K562 (cell line): ENCODE measurements at regions not wholly inside any gene's neighbourhood (a gene's known extent, or its start where the extent isn't known, plus 50 kb on each side); places are given as distances from the start of the nearest gene placed in this dataset.
A peak's percentile ranks its signal among the peaks of the same experiment; 100 is the strongest.

Source experiments
- ATF7 ChIP-seq: fragments of 450-650 bp; IDR thresholded peaks from 2 replicates; pipeline ENCODE4 v1.7.1; 2014; ENCODE audit warnings: mild to moderate bottlenecking, moderate library complexity
- CBFA2T3 ChIP-seq: fragments of 450-650 bp; IDR thresholded peaks from 2 replicates; pipeline ENCODE4 v1.6.1; 2017
- CC2D1A ChIP-seq: fragments of 450-650 bp; IDR thresholded peaks from 2 replicates; pipeline ENCODE4 v1.6.1; 2017; ENCODE audit warnings: mild to moderate bottlenecking
- CREB3 ChIP-seq: fragments of 450-650 bp; conservative IDR thresholded peaks from 2 replicates; pipeline ENCODE4 v1.6.1; 2016; ENCODE audit warnings: missing genetic modification characterization, low read depth, mild to moderate bottlenecking, missing compliant biosample characterization, moderate library complexity
- DEAF1 ChIP-seq: fragments of 450-650 bp; formaldehyde crosslinking; IDR thresholded peaks from 2 replicates; pipeline ENCODE4 v1.4.0; 2020; ENCODE audit warnings: mild to moderate bottlenecking, moderate library complexity
- GATAD2A ChIP-seq: fragments of 450-650 bp; IDR thresholded peaks from 2 replicates; pipeline ENCODE4 v1.6.1; 2017
- HINFP ChIP-seq: fragments of 450-650 bp; conservative IDR thresholded peaks from 2 replicates; pipeline ENCODE4 v1.6.1; 2016; ENCODE audit warnings: missing genetic modification characterization, low read depth, mild to moderate bottlenecking, control low read depth, missing compliant biosample characterization
- MXD1 ChIP-seq: fragments of 250-450 bp; sonication (Bioruptor Pico); IDR thresholded peaks from 2 replicates; pipeline ENCODE4 v1.8.0; 2021; ENCODE audit warnings: borderline replicate concordance, mild to moderate bottlenecking, moderate library complexity; ENCODE audit not compliant: poor library complexity, severe bottlenecking
- MYBL2 ChIP-seq, 2 experiments: fragments of 450-650 bp in 1 of 2; sonication (generic) in 1 of 2; formaldehyde crosslinking in 1 of 2; IDR thresholded peaks; 2 replicates each; pipeline versions ENCODE4 v1.6.1 to v1.8.1; 2017 to 2022; ENCODE audit warnings: borderline replicate concordance in 1 of 2, inconsistent platforms in 1 of 2, low read depth in 1 of 2, mild to moderate bottlenecking in 1 of 2, missing genetic modification reagents in 1 of 2, moderate library complexity in 1 of 2
- NR2C2 ChIP-seq, 2 experiments: fragments of 200-800 bp in 1 of 2; sonication (Bioruptor generic) in 1 of 2; sonication (generic) in 1 of 2; formaldehyde crosslinking in 1 of 2; IDR thresholded peaks; 2 replicates each; pipeline versions ENCODE4 v1.6.1 to v1.8.0; 2016 to 2022; ENCODE audit warnings: mild to moderate bottlenecking in 1 of 2, missing compliant biosample characterization in 1 of 2, missing genetic modification characterization in 1 of 2, missing genetic modification reagents in 1 of 2
- NR3C1 ChIP-seq: sonication (generic); formaldehyde crosslinking; IDR thresholded peaks from 2 replicates; pipeline ENCODE4 v1.8.1; 2022; ENCODE audit warnings: missing genetic modification reagents
- RBM14 ChIP-seq: fragments of 200-400 bp; formaldehyde crosslinking; IDR thresholded peaks from 2 replicates; pipeline ENCODE4 v1.6.1; 2018; ENCODE audit warnings: low read depth, mild to moderate bottlenecking, low read length, moderate library complexity, borderline replicate concordance; ENCODE audit not compliant: insufficient read depth
- SP2 ChIP-seq: IDR thresholded peaks from 2 replicates; pipeline ENCODE4 v1.6.1; 2011; ENCODE audit warnings: mild to moderate bottlenecking, low read depth, low read length, moderate library complexity; ENCODE audit not compliant: poor library complexity, severe bottlenecking; ENCODE audit errors: extremely low read depth
- STAT5B ChIP-seq: fragments of 250-450 bp; sonication (Bioruptor Pico); IDR thresholded peaks from 2 replicates; pipeline ENCODE4 v1.8.0; 2021; ENCODE audit warnings: mild to moderate bottlenecking, inconsistent platforms
- TAF15 ChIP-seq: fragments of 200-400 bp; formaldehyde crosslinking; IDR thresholded peaks from 2 replicates; pipeline ENCODE4 v1.6.1; 2017; ENCODE audit warnings: mild to moderate bottlenecking, low read depth, low read length, moderate library complexity
- TCF15 ChIP-seq: fragments of 250-450 bp; sonication (Bioruptor Pico); IDR thresholded peaks from 2 replicates; pipeline ENCODE4 v1.8.0; 2022; ENCODE audit warnings: moderate library complexity, mild to moderate bottlenecking, inconsistent platforms
- ZNF174 ChIP-seq: fragments of 250-450 bp; sonication (Bioruptor Pico); IDR thresholded peaks from 2 replicates; pipeline ENCODE4 v1.4.0; 2020; ENCODE audit warnings: mild to moderate bottlenecking
- TF ChIP-seq, protein P1 (sequence below): sonication (generic); formaldehyde crosslinking; IDR thresholded peaks from 2 replicates; pipeline ENCODE4 v1.8.0; 2022; ENCODE audit warnings: mild to moderate bottlenecking, missing genetic modification reagents
- TF ChIP-seq, protein P2 (sequence below): sonication (generic); formaldehyde crosslinking; IDR thresholded peaks from 2 replicates; pipeline ENCODE4 v1.4.0; 2020; ENCODE audit warnings: mild to moderate bottlenecking, missing genetic modification reagents

DNA sequence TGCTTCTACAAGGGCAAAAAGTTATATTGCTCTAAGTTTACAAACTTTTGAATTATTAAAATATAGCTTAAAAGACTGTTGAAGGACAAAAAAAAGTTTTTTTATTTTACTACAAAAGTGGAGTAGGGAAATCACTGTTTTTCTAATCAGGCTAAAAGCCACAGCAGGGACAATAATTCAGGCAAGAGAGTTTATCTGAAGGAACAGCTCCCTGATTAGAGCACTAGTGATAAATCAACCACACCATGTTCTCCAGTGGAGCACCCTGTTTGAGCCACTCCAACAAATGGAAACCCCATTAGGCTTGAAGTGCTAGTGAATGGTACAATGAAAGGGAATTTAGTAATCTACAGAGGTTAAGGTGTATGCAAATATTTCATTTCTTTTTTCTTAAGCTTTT is 357.1 kb downstream of the SEMA3D start (continued):
- TF ChIP-seq, protein P1, sequence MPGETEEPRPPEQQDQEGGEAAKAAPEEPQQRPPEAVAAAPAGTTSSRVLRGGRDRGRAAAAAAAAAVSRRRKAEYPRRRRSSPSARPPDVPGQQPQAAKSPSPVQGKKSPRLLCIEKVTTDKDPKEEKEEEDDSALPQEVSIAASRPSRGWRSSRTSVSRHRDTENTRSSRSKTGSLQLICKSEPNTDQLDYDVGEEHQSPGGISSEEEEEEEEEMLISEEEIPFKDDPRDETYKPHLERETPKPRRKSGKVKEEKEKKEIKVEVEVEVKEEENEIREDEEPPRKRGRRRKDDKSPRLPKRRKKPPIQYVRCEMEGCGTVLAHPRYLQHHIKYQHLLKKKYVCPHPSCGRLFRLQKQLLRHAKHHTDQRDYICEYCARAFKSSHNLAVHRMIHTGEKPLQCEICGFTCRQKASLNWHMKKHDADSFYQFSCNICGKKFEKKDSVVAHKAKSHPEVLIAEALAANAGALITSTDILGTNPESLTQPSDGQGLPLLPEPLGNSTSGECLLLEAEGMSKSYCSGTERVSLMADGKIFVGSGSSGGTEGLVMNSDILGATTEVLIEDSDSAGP (CRISPR knock-in tag) = no peak
- TF ChIP-seq ZNF174 (no peak), MYBL2 (IDR thresholded peaks at IDR 0.05; ENCODE audit: low read depth) (no peak), MYBL2 (CRISPR knock-in tag; IDR thresholded peaks at IDR 0.05; ENCODE audit: borderline replicate concordance) (no peak), CREB3 (tag) (no peak), NR2C2 (CRISPR knock-in tag; IDR thresholded peaks at IDR 0.05) (no peak), NR2C2 (tag; IDR thresholded peaks at IDR 0.05) (no peak), CBFA2T3 (peak; percentile 90), TCF15 (CRISPR knock-in tag) (no peak), TAF15 (no peak), RBM14 (no peak), ATF7 (no peak), GATAD2A (no peak), MXD1 (CRISPR knock-in tag) (no peak), CC2D1A (no peak), HINFP (tag) (no peak), SP2 (no peak), NR3C1 (no peak), STAT5B (CRISPR knock-in tag) (no peak), DEAF1 (CRISPR knock-in tag) (no peak)
- TF ChIP-seq, protein P2, sequence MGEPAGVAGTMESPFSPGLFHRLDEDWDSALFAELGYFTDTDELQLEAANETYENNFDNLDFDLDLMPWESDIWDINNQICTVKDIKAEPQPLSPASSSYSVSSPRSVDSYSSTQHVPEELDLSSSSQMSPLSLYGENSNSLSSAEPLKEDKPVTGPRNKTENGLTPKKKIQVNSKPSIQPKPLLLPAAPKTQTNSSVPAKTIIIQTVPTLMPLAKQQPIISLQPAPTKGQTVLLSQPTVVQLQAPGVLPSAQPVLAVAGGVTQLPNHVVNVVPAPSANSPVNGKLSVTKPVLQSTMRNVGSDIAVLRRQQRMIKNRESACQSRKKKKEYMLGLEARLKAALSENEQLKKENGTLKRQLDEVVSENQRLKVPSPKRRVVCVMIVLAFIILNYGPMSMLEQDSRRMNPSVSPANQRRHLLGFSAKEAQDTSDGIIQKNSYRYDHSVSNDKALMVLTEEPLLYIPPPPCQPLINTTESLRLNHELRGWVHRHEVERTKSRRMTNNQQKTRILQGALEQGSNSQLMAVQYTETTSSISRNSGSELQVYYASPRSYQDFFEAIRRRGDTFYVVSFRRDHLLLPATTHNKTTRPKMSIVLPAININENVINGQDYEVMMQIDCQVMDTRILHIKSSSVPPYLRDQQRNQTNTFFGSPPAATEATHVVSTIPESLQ (CRISPR knock-in tag) = no peak
